ENCODE measurements at regions not wholly inside any gene's neighbourhood (a gene's known extent, or its start where the extent isn't known, plus 50 kb on each side); places are given as distances from the start of the nearest gene placed in this dataset.

DNA sequence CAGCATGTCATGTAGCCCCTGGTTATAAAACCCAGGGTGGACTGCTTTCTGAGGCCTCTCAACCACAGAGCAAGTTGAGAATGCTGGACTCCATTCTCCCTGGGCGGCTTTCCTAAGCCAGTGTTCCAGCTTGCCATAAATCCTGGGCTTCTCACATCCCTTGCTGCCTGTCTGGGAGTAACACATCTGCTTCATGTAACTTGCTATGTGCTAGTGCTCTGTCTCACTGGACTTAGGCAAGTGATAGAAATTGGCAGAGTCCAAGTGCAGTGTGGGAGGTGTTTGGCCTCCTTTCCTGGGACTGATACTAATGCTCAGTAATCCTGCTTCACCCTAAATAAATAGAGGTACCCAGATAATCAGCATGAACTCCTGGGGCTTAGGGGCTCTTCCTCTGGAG, 277.1 kb upstream of the POM121L12 start:
- no peak overlapping the region for H3K27ac Mint-ChIP-seq (ENCODE audit: unreplicated experiment)
- no peak overlapping the region for H3K4me3 Mint-ChIP-seq (ENCODE audit: unreplicated experiment)
- TF ChIP-seq, protein P1, sequence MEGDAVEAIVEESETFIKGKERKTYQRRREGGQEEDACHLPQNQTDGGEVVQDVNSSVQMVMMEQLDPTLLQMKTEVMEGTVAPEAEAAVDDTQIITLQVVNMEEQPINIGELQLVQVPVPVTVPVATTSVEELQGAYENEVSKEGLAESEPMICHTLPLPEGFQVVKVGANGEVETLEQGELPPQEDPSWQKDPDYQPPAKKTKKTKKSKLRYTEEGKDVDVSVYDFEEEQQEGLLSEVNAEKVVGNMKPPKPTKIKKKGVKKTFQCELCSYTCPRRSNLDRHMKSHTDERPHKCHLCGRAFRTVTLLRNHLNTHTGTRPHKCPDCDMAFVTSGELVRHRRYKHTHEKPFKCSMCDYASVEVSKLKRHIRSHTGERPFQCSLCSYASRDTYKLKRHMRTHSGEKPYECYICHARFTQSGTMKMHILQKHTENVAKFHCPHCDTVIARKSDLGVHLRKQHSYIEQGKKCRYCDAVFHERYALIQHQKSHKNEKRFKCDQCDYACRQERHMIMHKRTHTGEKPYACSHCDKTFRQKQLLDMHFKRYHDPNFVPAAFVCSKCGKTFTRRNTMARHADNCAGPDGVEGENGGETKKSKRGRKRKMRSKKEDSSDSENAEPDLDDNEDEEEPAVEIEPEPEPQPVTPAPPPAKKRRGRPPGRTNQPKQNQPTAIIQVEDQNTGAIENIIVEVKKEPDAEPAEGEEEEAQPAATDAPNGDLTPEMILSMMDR (IDR thresholded peaks at IDR 0.05) = no peak

DNA sequence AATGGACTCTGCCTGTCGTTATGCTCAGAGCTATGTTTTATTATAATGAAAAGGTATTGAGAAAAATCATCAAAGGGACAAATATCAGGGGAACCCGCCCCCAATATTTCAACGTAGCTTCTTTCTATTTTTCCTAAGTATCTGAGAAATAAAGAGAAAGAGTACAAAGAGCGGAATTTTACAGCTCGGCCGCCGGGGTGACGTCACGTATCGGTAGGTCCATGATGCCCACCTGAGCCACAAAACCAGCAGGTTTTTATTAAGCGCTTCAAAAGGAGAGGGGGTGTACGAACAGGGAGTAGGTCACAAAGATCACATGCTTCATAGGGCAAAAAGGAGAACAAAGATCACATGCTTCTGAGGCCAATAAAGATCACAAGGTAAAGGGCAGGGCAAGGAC, 281.6 kb upstream of the POM121L12 start:
- Mint-ChIP-seq H3K36me3 (ENCODE audit: low read depth) (no peaks in the 10 kb centered on the region), H3K4me1 (ENCODE audit: low read depth) (no peaks in the 10 kb centered on the region), H3K27me3 (ENCODE audit: low read depth) (no peaks in the 10 kb centered on the region), H3K9me3 (ENCODE audit: low read depth) (no peaks in the 10 kb centered on the region), H3K4me3 (ENCODE audit: unreplicated experiment) (no peak overlapping the region), H3K27ac (ENCODE audit: unreplicated experiment) (no peak overlapping the region)
- DNase-seq (ENCODE audit: low spot score) = no peak
- TF ChIP-seq, protein P1 (IDR thresholded peaks at IDR 0.05) = no peak

More for the DNA sequence above, 277.1 kb upstream of the POM121L12 start:
- DNase-seq (ENCODE audit: low spot score) = no peak
- Mint-ChIP-seq H3K27me3 (ENCODE audit: low read depth) (no peaks in the 10 kb centered on the region), H3K36me3 (ENCODE audit: low read depth) (no peaks in the 10 kb centered on the region), H3K4me1 (ENCODE audit: low read depth) (no peaks in the 10 kb centered on the region), H3K9me3 (ENCODE audit: low read depth) (no peaks in the 10 kb centered on the region)

DNA sequence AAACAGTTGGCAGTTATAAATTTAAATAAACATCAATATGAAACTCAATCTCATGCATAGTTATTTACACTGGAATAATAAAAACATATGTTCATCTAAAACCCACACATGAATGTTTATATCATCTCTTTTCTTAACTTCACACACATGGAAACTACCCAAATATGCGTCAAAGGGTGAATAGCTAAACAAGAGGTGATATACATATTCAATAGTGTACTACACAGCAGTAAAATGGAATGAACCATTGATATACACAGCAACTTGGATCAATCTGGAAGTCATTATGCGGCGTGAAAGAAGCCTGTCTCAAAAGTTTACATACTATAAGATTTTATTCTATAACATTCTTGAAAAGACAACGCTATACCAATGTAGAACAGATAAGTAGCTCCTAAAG, 282.5 kb upstream of the POM121L12 start:
- no peak for DNase-seq (ENCODE audit: low spot score)
- Mint-ChIP-seq H3K36me3 (ENCODE audit: low read depth) (no peaks in the 10 kb centered on the region), H3K9me3 (ENCODE audit: low read depth) (no peaks in the 10 kb centered on the region), H3K4me1 (ENCODE audit: low read depth) (no peaks in the 10 kb centered on the region), H3K4me3 (ENCODE audit: unreplicated experiment) (no peak overlapping the region), H3K27ac (ENCODE audit: unreplicated experiment) (no peak overlapping the region), H3K27me3 (ENCODE audit: low read depth) (no peaks in the 10 kb centered on the region)
- TF ChIP-seq, protein P1 (IDR thresholded peaks at IDR 0.05) = no peak

DNA sequence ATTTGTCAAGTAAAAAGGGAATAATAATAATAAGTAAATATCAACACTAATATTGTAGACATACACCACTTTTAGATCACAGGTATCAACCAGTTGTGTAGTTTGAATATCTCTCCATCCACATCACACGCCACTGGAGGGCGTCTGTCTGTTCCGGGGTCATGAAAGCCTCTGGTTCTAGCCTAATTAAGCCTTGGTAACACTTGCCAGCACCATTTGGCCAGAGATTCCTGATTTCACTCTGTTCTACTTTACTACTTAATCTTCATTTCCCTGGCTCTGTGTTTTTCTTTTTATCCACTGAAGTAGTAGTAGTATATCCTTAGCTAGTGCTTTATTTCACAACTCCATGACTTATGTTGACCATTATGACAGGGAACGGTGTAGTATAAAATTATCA, 285.6 kb upstream of the POM121L12 start:
- no peak overlapping the region for H3K27ac Mint-ChIP-seq (ENCODE audit: unreplicated experiment)
- no peak for DNase-seq (ENCODE audit: low spot score)
- H3K9me3 Mint-ChIP-seq (ENCODE audit: low read depth) = no peaks in the 10 kb centered on the region
- H3K4me1 Mint-ChIP-seq (ENCODE audit: low read depth) = no peaks in the 10 kb centered on the region
- TF ChIP-seq, protein P1 (IDR thresholded peaks at IDR 0.05) = no peak
- H3K4me3 Mint-ChIP-seq (ENCODE audit: unreplicated experiment) = no peak overlapping the region
- H3K27me3 Mint-ChIP-seq (ENCODE audit: low read depth) = no peaks in the 10 kb centered on the region
- H3K36me3 Mint-ChIP-seq (ENCODE audit: low read depth) = no peaks in the 10 kb centered on the region

DNA sequence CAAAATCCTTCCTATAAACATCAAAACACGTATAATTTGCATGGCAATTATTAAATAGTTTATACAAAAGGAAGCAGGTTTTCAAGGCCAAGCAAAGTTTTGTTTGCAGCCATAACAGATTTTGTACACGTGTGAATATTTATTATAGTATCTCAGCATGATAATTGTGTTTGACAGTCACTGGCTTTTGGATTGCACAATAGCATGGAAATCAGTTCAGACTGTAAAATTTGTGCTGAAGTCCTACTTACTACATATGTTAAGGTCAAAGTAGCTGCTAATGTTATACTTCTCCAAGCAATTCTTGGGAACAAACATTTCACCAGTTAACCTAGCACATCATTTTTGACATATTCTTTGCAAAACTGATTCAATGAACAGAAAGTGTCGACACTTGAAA, 287.6 kb upstream of the POM121L12 start:
- Mint-ChIP-seq H3K4me3 (ENCODE audit: unreplicated experiment) (no peak overlapping the region), H3K27ac (ENCODE audit: unreplicated experiment) (no peak overlapping the region), H3K9me3 (ENCODE audit: low read depth) (peaks cover 4% of the 10 kb centered on the region), H3K27me3 (ENCODE audit: low read depth) (no peaks in the 10 kb centered on the region), H3K4me1 (ENCODE audit: low read depth) (no peaks in the 10 kb centered on the region), H3K36me3 (ENCODE audit: low read depth) (no peaks in the 10 kb centered on the region)
- DNase-seq (ENCODE audit: low spot score) = no peak
- TF ChIP-seq, protein P1 (IDR thresholded peaks at IDR 0.05) = no peak

All from chondrocyte (in vitro differentiated cells).